Fibroblast of villous mesenchyme (primary cell): ENCODE measurements at regions not wholly inside any gene's neighbourhood (a gene's known extent, or its start where the extent isn't known, plus 50 kb on each side); places are given as distances from the start of the nearest gene placed in this dataset.
"Not testable (repeated sequence)": the region's sequence is repeated elsewhere in the genome, so short reads cannot be mapped to it uniquely, and the experiment has no call there.

Experiments
- DNase-seq: peaks from one replicate; pipeline ENCODE4 v3.0.0-alpha.2; 2010; ENCODE audit warnings: low read depth
- H3K4me3 ChIP-seq: 2 replicates; pipeline ENCODE4 v1.5.1; 2011; ENCODE audit warnings: low read depth, mild to moderate bottlenecking, low read length
- TF ChIP-seq, protein P1 (sequence below): IDR thresholded peaks from 2 replicates; pipeline ENCODE4 v1.5.1; 2012; ENCODE audit warnings: low read depth, mild to moderate bottlenecking, low read length; ENCODE audit not compliant: insufficient read depth

DNA sequence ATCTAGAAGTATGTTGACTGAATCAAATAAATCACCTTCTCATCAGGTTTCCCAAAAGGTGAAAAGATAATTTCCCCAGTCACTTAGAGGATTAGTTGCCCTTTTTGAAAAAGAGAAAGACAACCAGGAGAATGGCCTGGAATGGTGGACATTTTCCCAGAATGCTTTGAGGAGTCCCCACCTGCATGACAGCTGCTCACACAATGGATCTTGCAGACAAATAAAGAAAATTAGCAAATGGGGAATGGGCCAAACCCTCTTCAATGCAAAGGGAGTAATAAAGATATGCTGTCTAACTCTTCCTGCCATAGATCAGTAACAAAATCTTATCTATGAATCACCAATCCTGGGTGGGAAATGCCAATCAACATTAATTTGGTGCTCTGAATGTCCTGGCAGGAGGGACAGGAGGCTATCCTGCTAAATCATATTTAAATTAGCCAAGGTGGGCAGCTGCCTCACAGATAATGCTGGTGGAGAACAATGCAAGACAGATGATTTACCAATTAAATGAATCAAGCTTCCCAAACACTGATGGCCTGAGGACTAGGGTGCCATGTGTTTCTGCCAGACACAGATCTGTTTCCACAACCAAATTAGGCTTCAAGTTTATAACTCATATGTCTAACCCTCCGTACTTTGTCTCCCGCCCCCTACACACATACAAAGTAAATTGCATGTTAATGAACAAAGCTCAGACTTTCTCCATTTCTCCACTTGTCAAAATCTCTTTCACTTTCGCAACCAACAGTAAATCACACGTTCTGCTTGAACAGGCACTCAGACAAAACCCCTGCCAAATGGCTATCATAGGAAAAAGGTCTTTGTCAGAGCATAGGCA lies 488.0 kb upstream of the PLXNA2 start:
- TF ChIP-seq, protein P1, sequence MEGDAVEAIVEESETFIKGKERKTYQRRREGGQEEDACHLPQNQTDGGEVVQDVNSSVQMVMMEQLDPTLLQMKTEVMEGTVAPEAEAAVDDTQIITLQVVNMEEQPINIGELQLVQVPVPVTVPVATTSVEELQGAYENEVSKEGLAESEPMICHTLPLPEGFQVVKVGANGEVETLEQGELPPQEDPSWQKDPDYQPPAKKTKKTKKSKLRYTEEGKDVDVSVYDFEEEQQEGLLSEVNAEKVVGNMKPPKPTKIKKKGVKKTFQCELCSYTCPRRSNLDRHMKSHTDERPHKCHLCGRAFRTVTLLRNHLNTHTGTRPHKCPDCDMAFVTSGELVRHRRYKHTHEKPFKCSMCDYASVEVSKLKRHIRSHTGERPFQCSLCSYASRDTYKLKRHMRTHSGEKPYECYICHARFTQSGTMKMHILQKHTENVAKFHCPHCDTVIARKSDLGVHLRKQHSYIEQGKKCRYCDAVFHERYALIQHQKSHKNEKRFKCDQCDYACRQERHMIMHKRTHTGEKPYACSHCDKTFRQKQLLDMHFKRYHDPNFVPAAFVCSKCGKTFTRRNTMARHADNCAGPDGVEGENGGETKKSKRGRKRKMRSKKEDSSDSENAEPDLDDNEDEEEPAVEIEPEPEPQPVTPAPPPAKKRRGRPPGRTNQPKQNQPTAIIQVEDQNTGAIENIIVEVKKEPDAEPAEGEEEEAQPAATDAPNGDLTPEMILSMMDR = no peak
- DNase-seq = no peak
- H3K4me3 ChIP-seq = no peak overlapping the region

DNA sequence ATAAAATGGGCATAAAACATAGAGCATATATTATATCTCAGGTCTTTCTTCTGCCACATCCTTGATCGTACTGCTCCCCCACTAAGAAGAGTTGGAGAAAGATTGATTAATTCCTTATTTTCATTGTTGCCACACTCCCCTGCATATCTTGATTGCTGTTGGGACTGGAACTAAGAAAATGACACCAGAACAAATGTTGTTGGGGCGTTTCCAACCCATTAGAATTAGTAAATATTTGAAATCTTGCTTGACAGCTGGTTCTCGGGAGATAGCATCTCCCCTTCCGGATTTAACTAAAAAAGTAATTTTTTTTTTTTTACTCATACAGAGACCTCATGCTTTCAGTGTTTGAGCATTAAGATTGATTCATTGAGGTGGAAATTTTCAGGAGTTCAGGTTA lies 493.0 kb upstream of the PLXNA2 start:
- TF ChIP-seq, protein P1 = no peak
- H3K4me3 ChIP-seq = no peak overlapping the region
- DNase-seq = no peak

DNA sequence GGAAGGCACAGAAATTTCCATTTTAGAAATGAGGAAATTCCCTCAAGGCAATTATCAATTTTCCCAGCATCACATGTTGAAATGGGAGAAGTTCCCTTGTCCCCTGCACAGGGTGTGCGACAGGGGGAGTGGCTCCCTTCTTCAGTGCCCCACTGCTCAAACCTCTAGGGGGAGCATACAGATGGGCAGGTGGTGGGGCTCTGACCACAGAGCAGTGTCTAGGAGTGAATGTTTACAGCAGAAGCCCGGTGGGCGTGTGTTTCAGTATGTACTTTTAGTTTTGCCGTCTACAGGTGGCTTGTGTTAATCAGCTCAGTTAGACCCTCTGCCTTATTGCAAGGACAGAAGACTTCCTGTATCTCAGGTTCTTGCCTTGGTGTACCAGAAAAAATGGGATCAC lies 493.7 kb upstream of the PLXNA2 start:
- no peak overlapping the region for H3K4me3 ChIP-seq
- no peak for DNase-seq
- TF ChIP-seq, protein P1 = no peak

DNA sequence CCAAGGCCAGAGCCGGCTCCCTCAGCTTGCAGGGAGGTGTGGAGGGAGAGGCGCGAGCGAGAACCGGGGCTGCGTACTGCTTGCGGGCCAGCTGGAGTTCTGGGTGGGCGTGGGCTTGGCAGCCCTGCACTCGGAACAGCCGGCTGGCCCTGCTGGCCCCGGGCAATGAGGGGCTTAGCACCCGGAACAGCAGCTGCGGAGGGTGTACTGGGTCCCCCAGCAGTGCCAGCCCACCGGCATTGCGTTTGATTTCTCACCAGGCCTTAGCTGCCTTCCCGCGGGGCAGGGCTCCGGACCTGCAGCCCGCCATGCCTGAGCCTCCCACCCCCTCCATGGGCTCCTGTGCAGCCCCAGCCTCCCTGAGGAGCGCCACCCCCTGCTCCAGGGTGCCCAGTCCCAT lies 495.5 kb upstream of the PLXNA2 start:
- not testable (repeated sequence) for H3K4me3 ChIP-seq, DNase-seq

DNA sequence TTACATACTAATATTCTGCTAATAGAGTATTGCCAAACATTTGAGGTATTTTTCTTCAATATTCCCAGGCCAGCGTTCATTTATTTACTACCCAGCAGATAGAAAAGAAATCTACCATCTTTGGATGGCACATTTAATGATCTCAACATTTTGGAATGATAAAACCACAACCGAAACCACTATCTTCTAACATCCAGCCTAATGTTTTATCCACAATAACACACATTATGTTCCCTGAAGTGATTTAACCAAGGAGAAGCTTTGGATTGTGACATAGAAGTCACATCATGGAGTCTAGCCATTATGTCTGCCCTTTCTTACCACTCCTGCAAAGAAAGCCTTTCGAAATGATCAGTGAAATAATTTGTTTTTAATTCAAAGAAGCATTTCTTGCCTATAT lies 497.1 kb upstream of the PLXNA2 start:
- no peak for DNase-seq
- TF ChIP-seq, protein P1 = no peak
- H3K4me3 ChIP-seq = no peak overlapping the region

DNA sequence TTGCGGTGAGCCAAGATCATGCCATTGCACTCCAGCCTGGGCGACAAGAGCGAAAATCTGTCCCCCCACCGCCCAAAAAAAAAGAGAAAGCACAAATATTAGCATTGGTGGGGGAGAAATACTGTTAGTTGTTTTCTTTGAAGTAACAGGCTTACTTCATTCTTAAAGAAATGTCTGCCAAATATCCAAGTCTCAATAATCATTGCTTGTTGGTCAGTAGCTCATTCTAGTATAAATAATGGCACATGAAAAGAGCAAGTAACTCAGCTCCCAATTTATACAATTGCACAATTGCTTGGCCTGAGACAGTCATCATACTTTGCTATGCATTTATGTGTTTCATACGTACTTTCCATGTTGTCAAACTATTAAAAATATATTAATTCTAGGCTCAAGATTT lies 499.2 kb upstream of the PLXNA2 start:
- TF ChIP-seq, protein P1 = no peak
- H3K4me3 ChIP-seq = no peak overlapping the region
- no peak for DNase-seq

DNA sequence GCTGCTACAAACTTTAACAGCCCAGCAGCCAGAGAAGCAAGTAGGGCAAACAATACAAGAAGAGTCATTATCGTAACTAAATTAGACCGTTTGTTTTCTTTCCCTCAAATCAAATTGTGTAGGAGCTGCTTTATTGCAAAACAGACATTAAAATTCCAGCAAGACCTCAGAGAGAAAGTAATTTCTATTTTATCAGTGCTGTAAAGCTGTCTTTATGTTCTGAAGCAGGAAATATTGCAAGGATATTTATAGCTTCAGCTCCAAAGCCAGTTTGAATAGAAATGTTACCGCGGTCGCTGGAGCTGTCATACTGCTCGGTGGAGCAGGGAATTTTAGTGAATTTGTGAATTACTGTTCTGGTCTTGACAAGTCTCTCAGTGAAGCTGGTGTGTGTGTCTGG lies 503.8 kb upstream of the PLXNA2 start:
- DNase-seq = no peak
- H3K4me3 ChIP-seq = no peak overlapping the region
- TF ChIP-seq, protein P1 = no peak
